Breast epithelium (tissue), 3 donors: ENCODE measurements at regions not wholly inside any gene's neighbourhood (a gene's known extent, or its start where the extent isn't known, plus 50 kb on each side); places are given as distances from the start of the nearest gene placed in this dataset.

Experiments used
- POLR2A ChIP-seq: fragments of 450-650 bp; IDR thresholded peaks from one replicate; pipeline ENCODE4 v1.6.1; 2016; ENCODE audit warnings: antibody characterized with exemption, mild to moderate bottlenecking, moderate library complexity
- POLR2AphosphoS5 ChIP-seq, 3 donors: sonication (generic); formaldehyde crosslinking; IDR thresholded peaks; one replicate each; pipeline ENCODE4 v1.6.1; 2017; ENCODE audit warnings: antibody characterized with exemption in 3 of 3
- TF ChIP-seq, protein P1 (sequence below), 3 donors: fragments of 450-650 bp; IDR thresholded peaks; one replicate each; pipeline ENCODE4 v1.5.1; 2016 to 2017; ENCODE audit warnings: antibody characterized with exemption in 3 of 3, mild to moderate bottlenecking in 3 of 3, moderate library complexity in 3 of 3

- TF ChIP-seq, protein P1, sequence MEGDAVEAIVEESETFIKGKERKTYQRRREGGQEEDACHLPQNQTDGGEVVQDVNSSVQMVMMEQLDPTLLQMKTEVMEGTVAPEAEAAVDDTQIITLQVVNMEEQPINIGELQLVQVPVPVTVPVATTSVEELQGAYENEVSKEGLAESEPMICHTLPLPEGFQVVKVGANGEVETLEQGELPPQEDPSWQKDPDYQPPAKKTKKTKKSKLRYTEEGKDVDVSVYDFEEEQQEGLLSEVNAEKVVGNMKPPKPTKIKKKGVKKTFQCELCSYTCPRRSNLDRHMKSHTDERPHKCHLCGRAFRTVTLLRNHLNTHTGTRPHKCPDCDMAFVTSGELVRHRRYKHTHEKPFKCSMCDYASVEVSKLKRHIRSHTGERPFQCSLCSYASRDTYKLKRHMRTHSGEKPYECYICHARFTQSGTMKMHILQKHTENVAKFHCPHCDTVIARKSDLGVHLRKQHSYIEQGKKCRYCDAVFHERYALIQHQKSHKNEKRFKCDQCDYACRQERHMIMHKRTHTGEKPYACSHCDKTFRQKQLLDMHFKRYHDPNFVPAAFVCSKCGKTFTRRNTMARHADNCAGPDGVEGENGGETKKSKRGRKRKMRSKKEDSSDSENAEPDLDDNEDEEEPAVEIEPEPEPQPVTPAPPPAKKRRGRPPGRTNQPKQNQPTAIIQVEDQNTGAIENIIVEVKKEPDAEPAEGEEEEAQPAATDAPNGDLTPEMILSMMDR (IDR thresholded peaks at IDR 0.05) = no peak
- TF ChIP-seq POLR2A (no peak), POLR2AphosphoS5 (IDR thresholded peaks at IDR 0.05) (no peak)
These were observed 98.1 kb downstream of the MICALL2 start for GRCh38 chr7:1361016-1361755.
